ENCODE measurements at regions not wholly inside any gene's neighbourhood (a gene's known extent, or its start where the extent isn't known, plus 50 kb on each side); places are given as distances from the start of the nearest gene placed in this dataset.

DNA sequence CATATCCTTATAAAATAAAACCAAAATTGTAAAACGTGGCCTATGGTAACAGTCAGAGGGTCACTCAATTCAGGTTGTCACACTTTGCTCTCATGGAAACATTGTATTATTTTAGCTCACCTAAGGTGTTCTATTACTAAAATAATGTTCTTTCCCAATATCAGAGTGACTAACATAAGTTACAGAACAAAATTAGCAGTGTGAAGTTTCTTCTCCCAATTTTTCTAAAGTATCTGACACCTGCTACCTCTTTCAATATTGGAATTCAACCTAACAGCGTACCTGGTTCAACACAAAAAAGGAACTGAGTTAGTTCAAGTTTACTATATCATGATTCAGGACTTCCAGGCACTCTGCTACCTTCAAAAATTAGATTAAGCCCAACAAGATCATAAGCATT is 190.4 kb downstream of the ZEB2 start:
- TF ChIP-seq POLR2A (IDR thresholded peaks at IDR 0.05; ENCODE audit: low read length) (no peak), GATA1 (IDR thresholded peaks at IDR 0.05; ENCODE audit: low read depth, low read length) (no peak)

All from erythroblast (primary cell).